ENCODE measurements at regions not wholly inside any gene's neighbourhood (a gene's known extent, or its start where the extent isn't known, plus 50 kb on each side); places are given as distances from the start of the nearest gene placed in this dataset.
"Not testable (repeated sequence)": the region's sequence is repeated elsewhere in the genome, so short reads cannot be mapped to it uniquely, and the experiment has no call there.

GRCh38 chr4:158094413-158095134 lies 78.3 kb downstream of the GASK1B start:
- no peaks in the 10 kb centered on the region for H3K36me3 ChIP-seq (ENCODE audit: control insufficient read depth, low read length)
- H3K4me3 ChIP-seq (ENCODE audit: low read length) = no peak overlapping the region
- TF ChIP-seq EZH2phosphoT487 (IDR thresholded peaks at IDR 0.05; ENCODE audit: borderline replicate concordance, low read length) = no peak
- TF ChIP-seq, protein P1, sequence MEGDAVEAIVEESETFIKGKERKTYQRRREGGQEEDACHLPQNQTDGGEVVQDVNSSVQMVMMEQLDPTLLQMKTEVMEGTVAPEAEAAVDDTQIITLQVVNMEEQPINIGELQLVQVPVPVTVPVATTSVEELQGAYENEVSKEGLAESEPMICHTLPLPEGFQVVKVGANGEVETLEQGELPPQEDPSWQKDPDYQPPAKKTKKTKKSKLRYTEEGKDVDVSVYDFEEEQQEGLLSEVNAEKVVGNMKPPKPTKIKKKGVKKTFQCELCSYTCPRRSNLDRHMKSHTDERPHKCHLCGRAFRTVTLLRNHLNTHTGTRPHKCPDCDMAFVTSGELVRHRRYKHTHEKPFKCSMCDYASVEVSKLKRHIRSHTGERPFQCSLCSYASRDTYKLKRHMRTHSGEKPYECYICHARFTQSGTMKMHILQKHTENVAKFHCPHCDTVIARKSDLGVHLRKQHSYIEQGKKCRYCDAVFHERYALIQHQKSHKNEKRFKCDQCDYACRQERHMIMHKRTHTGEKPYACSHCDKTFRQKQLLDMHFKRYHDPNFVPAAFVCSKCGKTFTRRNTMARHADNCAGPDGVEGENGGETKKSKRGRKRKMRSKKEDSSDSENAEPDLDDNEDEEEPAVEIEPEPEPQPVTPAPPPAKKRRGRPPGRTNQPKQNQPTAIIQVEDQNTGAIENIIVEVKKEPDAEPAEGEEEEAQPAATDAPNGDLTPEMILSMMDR (IDR thresholded peaks at IDR 0.05; ENCODE audit: low read depth, low read length, poor library complexity, severe bottlenecking) = no peak
- no peaks in the 10 kb centered on the region for H3K27me3 ChIP-seq (ENCODE audit: control insufficient read depth, low read length)
- no peaks in the 10 kb centered on the region for H3F3A ChIP-seq (ENCODE audit: control insufficient read depth, insufficient read depth)
- no peaks in the 10 kb centered on the region for H3K9me2 ChIP-seq (replicated peaks; ENCODE audit: control insufficient read depth, low read length)
- no peaks in the 10 kb centered on the region for H3K79me2 ChIP-seq (ENCODE audit: control insufficient read depth, low read length)
- no peaks in the 10 kb centered on the region for H3K4me1 ChIP-seq (ENCODE audit: control insufficient read depth, low read length)
- no peak overlapping the region for H3K4me2 ChIP-seq (ENCODE audit: low read length)
- H3K9me3 ChIP-seq (ENCODE audit: control insufficient read depth, insufficient read depth, low read length) = no peaks in the 10 kb centered on the region
- no peaks in the 10 kb centered on the region for H4K20me1 ChIP-seq (ENCODE audit: control insufficient read depth, insufficient read depth, low read depth, low read length)
- H3K27ac ChIP-seq (ENCODE audit: low read depth, low read length) = no peak overlapping the region

- no peaks in the 10 kb centered on the region for H3K36me3 ChIP-seq (ENCODE audit: control insufficient read depth, low read length)
- H3K9me3 ChIP-seq (ENCODE audit: control insufficient read depth, insufficient read depth, low read length) = no peaks in the 10 kb centered on the region
- H3K4me1 ChIP-seq (ENCODE audit: control insufficient read depth, low read length) = no peaks in the 10 kb centered on the region
- H3K27ac ChIP-seq (ENCODE audit: low read depth, low read length) = no peak overlapping the region
- H4K20me1 ChIP-seq (ENCODE audit: control insufficient read depth, insufficient read depth, low read depth, low read length) = no peaks in the 10 kb centered on the region
- no peak overlapping the region for H3K4me3 ChIP-seq (ENCODE audit: low read length)
- H3F3A ChIP-seq (ENCODE audit: control insufficient read depth, insufficient read depth) = no peaks in the 10 kb centered on the region
- H3K27me3 ChIP-seq (ENCODE audit: control insufficient read depth, low read length) = no peaks in the 10 kb centered on the region
- H3K4me2 ChIP-seq (ENCODE audit: low read length) = no peak overlapping the region
- H3K9me2 ChIP-seq (replicated peaks; ENCODE audit: control insufficient read depth, low read length) = no peaks in the 10 kb centered on the region
- TF ChIP-seq, protein P1 (IDR thresholded peaks at IDR 0.05; ENCODE audit: low read depth, low read length, poor library complexity, severe bottlenecking) = no peak
- TF ChIP-seq EZH2phosphoT487 (IDR thresholded peaks at IDR 0.05; ENCODE audit: borderline replicate concordance, low read length) = no peak
- no peaks in the 10 kb centered on the region for H3K79me2 ChIP-seq (ENCODE audit: control insufficient read depth, low read length)
These were observed 82.5 kb downstream of the GASK1B start for GRCh38 chr4:158090323-158090722.

DNA sequence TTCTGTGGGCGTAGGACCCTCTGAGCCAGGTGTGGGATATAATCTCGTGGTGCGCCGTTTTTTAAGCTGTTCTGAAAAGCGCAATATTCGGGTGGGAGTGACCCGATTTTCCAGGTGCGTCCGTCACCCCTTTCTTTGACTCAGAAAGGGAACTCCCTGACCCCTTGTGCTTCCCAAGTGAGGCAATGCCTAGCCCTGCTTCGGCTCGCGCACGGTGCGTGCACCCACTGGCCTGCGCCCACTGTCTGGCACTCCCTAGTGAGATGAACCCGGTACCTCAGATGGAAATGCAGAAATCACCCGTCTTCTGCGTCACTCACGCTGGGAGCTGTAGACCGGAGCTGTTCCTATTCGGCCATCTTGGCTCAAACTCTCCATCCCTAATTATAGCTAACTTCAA lies 82.9 kb downstream of the GASK1B start:
- not testable (repeated sequence) for H3K9me3 ChIP-seq (ENCODE audit: control insufficient read depth, insufficient read depth, low read length); H3F3A ChIP-seq (ENCODE audit: control insufficient read depth, insufficient read depth); H3K4me2 ChIP-seq (ENCODE audit: low read length); H4K20me1 ChIP-seq (ENCODE audit: control insufficient read depth, insufficient read depth, low read depth, low read length); H3K9me2 ChIP-seq (replicated peaks; ENCODE audit: control insufficient read depth, low read length); H3K4me3 ChIP-seq (ENCODE audit: low read length); H3K36me3 ChIP-seq (ENCODE audit: control insufficient read depth, low read length); H3K4me1 ChIP-seq (ENCODE audit: control insufficient read depth, low read length); H3K27ac ChIP-seq (ENCODE audit: low read depth, low read length); H3K27me3 ChIP-seq (ENCODE audit: control insufficient read depth, low read length); H3K79me2 ChIP-seq (ENCODE audit: control insufficient read depth, low read length)

GRCh38 chr4:158080354-158080753 lies 92.5 kb downstream of the GASK1B start:
- Histone ChIP-seq H3K4me1 (ENCODE audit: control insufficient read depth, low read length) (no peaks in the 10 kb centered on the region), H3K27ac (ENCODE audit: low read depth, low read length) (no peak overlapping the region), H3K9me3 (ENCODE audit: control insufficient read depth, insufficient read depth, low read length) (no peaks in the 10 kb centered on the region), H3F3A (ENCODE audit: control insufficient read depth, insufficient read depth) (no peaks in the 10 kb centered on the region), H3K9me2 (replicated peaks; ENCODE audit: control insufficient read depth, low read length) (no peaks in the 10 kb centered on the region), H4K20me1 (ENCODE audit: control insufficient read depth, insufficient read depth, low read depth, low read length) (no peaks in the 10 kb centered on the region), H3K4me2 (ENCODE audit: low read length) (no peak overlapping the region), H3K36me3 (ENCODE audit: control insufficient read depth, low read length) (no peaks in the 10 kb centered on the region), H3K27me3 (ENCODE audit: control insufficient read depth, low read length) (no peaks in the 10 kb centered on the region), H3K79me2 (ENCODE audit: control insufficient read depth, low read length) (no peaks in the 10 kb centered on the region), H3K4me3 (ENCODE audit: low read length) (no peak overlapping the region)
- TF ChIP-seq, protein P1 (IDR thresholded peaks at IDR 0.05; ENCODE audit: low read depth, low read length, poor library complexity, severe bottlenecking) = no peak
- no peak for TF ChIP-seq EZH2phosphoT487 (IDR thresholded peaks at IDR 0.05; ENCODE audit: borderline replicate concordance, low read length)

Measured in DOHH2 (cell line).